Astrocyte of the hippocampus (primary cell): ENCODE measurements at regions not wholly inside any gene's neighbourhood (a gene's known extent, or its start where the extent isn't known, plus 50 kb on each side); places are given as distances from the start of the nearest gene placed in this dataset.
"Not testable (repeated sequence)": the region's sequence is repeated elsewhere in the genome, so short reads cannot be mapped to it uniquely, and the experiment has no call there.

Experiments
- DNase-seq: peaks from one replicate; pipeline ENCODE4 v3.0.0; 2011; ENCODE audit warnings: low read depth, low spot score

- DNase-seq, result no peak
These were observed 391.4 kb downstream of the TNS3 start for GRCh38 chr7:47190462-47190861.

DNA sequence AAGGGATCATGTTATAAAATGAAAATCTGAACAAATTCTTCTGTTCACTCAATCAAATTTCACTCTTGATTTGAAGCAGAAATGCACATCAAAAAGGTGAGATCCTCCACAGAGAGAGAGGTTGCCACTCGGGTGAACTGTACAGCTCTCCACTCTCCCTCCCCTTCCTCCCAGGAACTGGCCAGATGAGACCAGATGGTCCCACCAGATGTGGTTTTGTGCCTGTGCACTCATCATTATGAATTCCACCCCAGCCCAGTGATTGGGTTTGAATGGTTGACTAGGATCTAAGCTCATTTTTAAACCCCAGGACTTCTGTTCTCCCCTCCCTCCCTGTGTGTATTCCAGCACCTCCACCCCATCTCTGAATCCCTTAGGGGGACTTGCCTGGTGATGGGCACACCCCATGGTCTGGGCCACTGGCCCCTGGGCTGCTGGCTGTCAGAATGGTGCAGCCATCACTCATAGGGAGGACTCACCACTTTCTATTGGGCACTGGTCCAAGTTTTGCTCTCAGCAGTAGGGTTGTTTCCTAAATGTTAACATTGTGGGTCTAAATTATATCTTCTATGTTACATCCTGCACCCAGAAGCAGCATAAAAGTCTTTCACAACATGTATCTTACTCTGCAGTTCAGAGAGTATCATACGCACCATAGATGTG lies 393.1 kb downstream of the TNS3 start:
- DNase-seq, result no peak

- no peak for DNase-seq
These were observed 393.8 kb downstream of the TNS3 start for GRCh38 chr7:47188136-47188535.

DNA sequence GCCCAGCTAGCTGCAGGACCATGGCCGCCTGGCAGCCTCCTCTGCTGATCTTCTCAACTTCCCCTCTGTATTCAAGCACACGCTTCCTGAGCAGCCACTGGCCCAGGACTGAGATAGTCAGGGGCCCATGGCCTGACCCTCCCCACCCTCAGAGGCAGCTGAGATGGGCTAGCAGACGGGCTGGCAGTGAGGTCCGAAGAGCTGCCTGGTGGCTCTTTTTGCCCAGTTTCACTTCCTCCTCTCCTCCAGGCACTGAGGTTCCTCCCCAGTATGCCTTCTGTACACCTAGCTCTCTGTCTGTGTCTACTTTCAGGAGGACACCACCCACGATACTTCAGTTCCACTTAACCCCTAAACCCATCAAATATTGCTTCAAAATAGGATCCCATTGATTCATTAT lies 395.6 kb downstream of the TNS3 start:
- DNase-seq, result no peak

GRCh38 chr7:47185839-47186238 lies 396.1 kb downstream of the TNS3 start:
- no peak for DNase-seq

DNA sequence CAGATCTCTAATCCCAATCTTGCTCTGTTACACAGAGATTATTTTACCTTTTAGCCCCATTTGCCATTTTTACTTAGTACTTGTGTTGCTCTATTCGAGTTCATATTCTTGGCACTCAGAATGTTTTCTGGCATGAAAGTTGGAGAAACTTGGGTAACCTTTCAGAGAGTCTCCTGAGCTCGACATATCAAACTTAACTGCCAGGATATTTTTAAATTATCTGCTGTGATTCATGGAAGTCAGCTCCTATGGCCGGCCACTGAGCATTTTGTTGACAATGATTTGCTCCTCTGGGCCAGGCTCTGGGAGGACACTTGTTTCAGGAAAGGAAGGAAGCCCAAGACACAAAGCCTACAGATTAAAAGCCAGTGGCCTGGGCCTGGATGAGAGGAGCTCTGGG lies 396.7 kb downstream of the TNS3 start:
- DNase-seq, result no peak

DNA sequence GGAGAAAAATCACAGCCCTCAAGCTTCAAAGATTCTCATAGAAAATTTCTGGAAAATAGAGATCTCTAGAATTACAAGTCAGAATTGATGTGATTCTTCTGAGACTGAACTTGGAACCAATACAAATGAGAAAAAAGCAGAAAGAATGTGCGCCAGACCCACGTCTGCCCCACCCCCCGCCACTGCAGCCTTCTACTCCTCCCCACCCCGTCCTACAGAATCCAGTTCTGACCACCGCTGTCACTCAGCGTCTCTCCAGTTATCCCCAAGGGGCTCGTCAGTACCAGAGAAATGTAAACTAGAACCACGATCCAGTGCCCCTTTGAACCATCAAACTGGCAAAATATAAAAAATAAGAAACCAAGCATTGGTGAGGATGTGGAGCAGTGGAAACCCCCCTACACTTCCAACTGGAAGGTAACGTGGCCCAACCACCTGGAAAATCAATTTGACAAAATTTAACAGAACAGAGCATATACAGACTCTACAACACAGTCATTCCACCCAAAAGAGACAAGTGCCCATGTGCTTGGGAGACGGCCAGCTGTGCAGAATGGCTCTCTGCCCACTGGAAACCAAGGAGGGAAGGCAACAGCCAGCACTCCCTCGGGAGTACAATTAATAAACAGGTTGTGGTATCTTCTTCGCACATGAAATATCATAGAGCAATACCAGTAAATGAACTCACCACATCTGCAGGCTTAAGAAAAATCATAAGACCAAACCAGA lies 397.9 kb downstream of the TNS3 start:
- DNase-seq, result no peak

- DNase-seq, result peak; percentile 11
These were observed 400.1 kb downstream of the TNS3 start for GRCh38 chr7:47181746-47182361.

GRCh38 chr7:47180516-47180826 lies 401.4 kb downstream of the TNS3 start:
- DNase-seq, result no peak

GRCh38 chr7:47179812-47180515 lies 401.9 kb downstream of the TNS3 start:
- DNase-seq, result peak; percentile 82

- not testable (repeated sequence) for DNase-seq
These were observed 409.0 kb downstream of the TNS3 start for GRCh38 chr7:47172602-47173539.

DNA sequence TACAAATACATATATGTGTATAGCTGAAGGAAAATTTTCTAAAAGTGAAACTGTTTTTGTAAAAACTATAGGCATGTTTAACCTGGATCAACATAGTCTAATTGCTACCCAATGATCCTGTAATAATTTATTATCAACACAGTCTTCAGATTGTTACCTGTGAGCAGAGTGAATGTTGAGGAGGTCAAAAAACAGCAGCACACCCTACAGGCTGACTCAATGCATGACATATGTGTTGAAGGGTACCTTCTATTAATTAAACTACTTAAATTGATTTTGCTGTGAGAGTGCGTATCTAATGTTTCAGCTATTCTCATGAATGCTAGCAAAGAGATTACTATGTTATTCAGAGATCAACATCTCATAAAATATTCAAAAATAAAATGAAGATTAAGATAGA lies 411.4 kb downstream of the TNS3 start:
- no peak for DNase-seq

DNA sequence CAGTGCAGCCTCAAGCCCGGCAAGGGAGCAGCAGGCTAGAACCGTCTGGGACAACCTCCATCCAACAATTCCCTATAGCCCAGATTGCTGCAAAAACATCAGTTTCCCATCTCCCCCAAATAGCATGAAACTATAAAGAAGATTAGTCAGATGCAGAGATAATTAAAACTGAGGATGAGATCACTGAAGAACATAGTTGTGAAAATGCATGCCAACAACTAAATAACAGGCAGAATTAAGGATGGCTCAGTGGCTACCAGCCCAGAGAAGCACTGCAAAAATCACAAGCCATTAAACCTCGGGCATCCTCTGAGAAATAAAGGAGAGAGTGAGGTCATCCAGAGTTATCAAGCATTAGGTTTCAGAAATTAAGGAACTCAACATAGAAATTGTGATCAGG lies 427.1 kb downstream of the TNS3 start:
- no peak for DNase-seq

DNA sequence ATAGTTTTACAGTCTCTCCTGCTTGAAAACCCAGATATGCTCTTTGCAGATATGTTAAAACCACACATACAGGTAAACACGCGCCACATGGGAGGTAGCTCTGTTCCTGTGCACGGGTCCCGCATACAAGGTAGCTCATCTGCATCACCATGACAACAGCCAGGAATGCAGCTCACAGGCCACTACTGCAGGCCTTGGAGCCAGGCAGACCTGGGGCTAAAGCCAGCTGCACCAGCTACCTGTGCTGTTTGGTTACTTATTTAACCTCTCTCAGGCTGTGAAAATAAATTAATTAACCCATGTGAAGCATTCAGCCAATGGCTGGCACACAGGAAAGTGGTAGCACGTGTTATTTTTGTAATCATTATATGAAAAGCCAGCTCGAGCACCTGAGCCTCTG lies 428.3 kb downstream of the TNS3 start:
- DNase-seq, result peak; percentile 29

DNA sequence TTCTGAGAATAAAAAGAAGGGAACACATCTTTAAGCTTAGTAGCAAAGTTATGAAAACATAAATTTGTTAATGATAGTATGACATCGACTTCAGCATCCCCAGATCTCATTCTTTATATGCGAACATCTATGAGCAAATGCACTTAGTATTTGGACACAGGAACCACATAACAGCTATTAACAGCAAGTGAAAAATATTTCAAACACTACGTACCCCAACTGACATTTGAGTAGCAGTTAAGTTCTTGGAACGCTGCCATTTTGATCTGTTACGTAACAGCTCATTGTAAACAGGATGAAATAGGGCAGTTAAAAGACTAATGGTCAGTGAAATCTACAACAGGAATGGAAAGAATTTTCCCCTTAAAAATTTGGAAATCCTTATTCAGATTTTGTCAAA lies 428.9 kb downstream of the TNS3 start:
- DNase-seq, result peak; percentile 87

- DNase-seq, result no peak
These were observed 429.6 kb downstream of the TNS3 start for GRCh38 chr7:47152307-47152706.

DNA sequence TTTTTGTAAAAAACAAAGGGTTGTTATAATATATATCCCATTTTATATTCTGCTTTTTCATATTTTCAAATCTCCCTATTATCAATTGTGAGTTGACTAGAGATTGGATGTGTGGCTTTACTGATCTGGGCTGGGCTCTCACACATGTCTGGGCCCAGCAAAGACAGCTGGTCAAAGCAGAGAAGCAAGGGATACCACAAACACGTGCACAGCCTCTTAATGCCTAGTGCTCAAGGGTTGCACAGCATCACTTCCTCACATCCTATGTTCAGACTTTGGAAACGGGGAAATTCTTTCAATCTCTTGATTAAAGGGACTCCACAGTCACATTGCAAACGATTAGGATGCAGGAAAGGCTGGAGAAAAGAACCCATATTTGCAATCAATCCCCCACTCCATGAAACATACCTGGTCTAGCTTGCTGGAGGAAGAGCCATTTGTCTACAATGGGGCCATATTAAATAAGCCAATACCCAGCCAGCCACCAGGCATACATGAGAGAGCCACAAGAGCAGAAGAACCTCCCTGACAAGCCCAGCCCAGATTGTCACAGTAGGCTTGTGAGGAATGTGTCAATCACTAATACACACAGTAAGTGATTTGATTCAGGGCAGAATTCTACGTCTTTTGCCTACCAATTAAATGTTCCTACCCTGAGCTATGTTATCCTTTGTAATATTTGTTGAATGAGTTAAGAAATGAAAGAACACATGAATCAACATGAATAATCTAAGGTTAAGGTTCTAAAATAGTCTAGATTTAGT lies 431.2 kb downstream of the TNS3 start:
- DNase-seq, result no peak

DNA sequence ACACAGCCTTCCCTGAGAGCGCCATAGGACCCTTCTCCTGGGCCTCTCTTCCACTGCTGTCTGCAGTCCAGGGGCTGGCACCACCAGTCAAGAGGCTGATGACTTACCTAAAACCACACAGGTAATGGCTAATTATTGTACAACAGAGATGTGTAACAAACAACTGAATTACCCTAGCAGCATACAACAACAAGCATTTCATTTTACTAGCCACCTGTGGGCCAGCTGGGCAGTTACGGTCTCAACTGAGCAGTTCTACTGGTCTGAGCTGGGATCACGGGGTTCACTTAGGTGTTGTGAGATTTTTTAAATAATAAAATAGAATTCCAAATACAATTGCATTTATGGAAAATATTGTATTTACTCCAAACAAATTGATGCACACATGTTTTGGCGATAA lies 431.9 kb downstream of the TNS3 start:
- no peak for DNase-seq

DNA sequence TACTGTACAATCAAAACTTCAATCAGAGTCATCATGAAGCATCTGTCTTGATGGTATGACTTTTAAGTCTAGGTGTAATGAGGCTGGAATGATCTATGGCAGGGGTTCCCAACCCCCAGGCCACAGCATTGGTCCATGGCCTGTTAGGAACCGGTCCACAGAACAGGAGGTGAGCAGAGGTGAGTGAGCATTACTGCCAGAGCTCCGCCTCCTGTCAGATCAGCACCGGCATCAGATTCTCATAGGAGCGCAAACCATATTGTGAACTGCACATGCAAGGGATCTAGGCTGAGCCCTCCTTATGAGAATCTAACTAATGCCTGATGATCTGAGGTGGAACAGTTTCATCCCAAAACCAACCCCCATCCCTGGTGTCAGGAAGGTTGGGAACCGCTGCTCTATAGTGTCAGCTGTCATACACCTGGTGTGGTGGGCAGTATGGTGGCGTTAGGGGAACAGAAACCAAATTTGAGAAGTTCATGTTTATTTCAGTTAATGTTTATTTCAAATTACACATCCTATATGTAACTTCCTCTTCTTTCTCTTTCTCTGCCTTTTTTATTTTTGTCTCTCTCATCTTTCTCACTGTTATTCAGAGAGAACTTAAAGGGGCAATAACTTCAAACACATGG lies 432.6 kb downstream of the TNS3 start:
- DNase-seq, result no peak

DNA sequence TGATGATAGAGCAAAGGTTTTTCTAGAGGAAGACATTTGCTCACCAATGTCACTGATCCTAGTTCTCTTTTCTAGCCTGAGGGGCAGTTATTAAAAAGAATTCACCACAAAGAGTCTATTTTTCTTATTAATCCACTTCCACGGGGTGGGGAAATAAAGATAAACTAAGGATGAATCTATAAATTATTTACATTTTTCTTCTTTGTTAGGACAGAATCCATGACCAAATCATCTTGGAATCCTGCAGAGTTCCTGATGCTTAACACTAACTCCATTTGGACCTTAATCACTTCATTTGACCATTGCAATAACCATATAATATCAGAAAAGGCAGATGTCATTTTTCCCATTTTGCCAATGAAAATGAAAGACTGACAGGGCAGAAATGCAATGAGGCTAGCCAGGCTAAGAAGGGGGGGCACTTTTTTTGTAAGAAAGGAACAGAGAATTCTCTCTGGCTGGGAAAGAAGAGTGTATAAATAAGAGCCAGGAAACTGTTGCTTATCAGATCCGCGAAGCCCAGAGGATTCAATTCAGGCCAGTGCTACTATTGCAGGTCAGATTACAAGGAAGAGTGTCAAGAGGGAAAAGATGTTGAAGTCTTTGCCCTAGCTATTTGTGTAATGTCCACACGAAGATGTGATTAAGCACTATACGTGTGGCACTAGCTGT lies 433.2 kb downstream of the TNS3 start:
- no peak for DNase-seq
